DMS114 treated with DMSO at 0.1 percent for 48 hours (cell line): ENCODE measurements at regions not wholly inside any gene's neighbourhood (a gene's known extent, or its start where the extent isn't known, plus 50 kb on each side); places are given as distances from the start of the nearest gene placed in this dataset.
"Not testable (repeated sequence)": the region's sequence is repeated elsewhere in the genome, so short reads cannot be mapped to it uniquely, and the experiment has no call there.

Source experiments
- DNase-seq: peaks from one replicate; lab custom pipeline; 2025; ENCODE audit not compliant: unreplicated experiment; lab: John Stamatoyannopoulos, UW

- DNase-seq, result no peak
Observed at GRCh38 chr6:80592436-80592835, 486.0 kb downstream of the BCKDHB start.

GRCh38 chr6:80586242-80586641 is 479.8 kb downstream of the BCKDHB start:
- no peak for DNase-seq

DNA sequence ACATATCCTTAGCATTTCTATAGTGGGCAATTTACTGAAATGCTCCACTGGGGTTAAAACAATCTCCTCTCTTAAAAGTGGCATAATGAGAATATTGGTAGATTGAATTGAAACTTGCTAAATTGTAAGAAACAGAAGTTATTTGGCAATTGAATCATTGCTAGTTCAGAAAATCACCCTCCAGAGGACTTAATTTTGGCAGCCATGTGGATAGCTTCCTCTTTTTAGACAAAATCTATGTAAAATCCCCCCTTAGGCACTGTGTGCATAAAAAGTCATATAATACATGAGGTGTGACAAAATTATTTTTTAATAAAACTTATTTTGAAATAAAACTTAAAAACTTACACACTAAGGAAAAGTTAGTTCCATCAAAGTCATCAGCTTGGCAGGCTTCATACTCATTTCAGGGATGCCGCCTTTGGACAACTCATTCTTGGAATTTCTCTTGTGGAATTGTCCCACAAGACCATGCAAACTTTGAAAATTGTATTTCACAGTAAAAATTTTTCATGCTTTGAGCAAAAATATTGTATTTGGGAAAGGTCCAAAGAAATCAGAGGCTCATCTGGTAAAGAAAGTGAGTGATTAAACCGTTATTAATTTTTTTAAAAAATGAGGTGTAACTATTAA is 473.0 kb downstream of the BCKDHB start:
- DNase-seq, result no peak

DNA sequence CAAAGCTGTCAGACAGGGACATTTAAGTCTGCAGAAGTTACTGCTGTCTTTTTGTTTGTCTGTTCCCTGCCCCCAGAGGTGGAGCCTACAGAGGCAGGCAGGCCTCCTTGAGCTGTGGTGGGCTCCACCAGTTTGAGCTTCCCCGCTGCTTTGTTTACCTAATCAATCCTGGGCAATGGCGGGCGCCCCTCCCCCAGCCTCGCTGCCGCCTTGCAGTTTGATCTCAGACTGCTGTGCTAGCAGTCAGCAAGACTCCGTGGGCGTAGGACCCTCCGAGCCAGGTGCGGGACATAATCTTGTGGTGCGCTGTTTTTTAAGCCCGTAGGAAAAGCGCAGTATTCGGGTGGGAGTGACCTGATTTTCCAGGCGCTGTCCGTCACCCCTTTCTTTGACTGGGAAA is 466.8 kb downstream of the BCKDHB start:
- DNase-seq, result not testable (repeated sequence)

GRCh38 chr6:80566361-80566760 is 459.9 kb downstream of the BCKDHB start:
- DNase-seq, result no peak

- no peak for DNase-seq
Observed at GRCh38 chr6:80553071-80553740, 446.7 kb downstream of the BCKDHB start.

DNA sequence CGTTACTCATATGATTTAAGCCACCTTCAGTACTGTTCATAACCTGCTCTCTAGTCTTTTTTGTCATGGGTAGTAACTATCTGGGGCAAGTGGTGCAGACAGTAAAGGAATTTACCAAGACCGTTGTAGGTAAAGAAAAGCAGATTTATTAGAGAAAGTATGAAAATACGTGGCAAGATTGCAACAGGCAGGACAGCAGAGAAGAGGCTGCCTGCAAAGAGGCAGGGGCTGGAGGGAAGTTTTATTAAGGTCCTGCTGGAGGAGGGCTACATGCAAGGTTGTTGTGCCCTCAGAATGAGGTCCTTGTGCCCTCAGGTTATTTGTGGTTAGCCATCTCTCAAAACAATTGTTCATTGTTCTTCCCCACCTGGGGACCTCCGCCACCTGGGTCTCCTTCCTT is 444.3 kb downstream of the BCKDHB start:
- no peak for DNase-seq

DNA sequence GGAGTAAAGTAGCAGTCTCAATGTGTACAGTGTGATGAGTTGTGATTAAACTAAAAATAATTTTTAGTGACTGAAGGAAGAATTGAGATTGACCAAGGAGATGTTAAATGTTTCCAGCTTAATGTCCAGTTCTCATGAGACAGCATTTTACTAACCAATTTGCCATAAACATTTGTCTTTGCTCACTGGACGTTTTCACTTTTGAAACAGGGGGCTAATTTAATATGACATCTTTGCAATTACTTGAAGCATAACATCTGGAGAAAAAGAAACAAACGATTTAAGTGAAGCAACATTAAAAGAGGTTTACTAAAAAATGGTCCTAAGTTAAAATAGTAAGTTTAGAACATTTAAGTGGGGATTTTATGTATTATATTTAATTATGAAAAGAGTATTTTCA is 443.8 kb downstream of the BCKDHB start:
- DNase-seq, result no peak

- no peak for DNase-seq
Observed at GRCh38 chr6:80548532-80548931, 442.1 kb downstream of the BCKDHB start.

GRCh38 chr6:80547827-80548226 is 441.4 kb downstream of the BCKDHB start:
- DNase-seq, result no peak

GRCh38 chr6:80544976-80545722 is 438.7 kb downstream of the BCKDHB start:
- no peak for DNase-seq

DNA sequence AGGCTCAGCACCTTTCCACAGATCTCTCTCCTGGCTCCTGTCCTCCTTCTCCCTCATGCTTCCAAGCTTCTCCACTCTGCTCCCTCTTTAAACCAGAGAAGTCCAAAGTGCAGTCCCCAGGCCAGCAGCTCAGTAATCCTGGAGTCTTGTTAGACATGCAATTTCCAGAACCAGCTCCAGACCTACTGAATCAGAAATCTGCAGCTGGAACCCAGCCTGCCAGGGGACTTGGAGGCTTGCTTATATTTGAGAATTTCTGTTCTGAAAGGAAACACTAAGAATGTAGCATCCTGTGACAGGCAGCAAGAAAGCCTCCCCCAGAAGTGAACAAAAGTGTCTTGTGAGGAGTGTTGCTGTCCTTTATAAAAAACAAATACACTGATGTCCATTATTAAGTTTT is 438.1 kb downstream of the BCKDHB start:
- no peak for DNase-seq

DNA sequence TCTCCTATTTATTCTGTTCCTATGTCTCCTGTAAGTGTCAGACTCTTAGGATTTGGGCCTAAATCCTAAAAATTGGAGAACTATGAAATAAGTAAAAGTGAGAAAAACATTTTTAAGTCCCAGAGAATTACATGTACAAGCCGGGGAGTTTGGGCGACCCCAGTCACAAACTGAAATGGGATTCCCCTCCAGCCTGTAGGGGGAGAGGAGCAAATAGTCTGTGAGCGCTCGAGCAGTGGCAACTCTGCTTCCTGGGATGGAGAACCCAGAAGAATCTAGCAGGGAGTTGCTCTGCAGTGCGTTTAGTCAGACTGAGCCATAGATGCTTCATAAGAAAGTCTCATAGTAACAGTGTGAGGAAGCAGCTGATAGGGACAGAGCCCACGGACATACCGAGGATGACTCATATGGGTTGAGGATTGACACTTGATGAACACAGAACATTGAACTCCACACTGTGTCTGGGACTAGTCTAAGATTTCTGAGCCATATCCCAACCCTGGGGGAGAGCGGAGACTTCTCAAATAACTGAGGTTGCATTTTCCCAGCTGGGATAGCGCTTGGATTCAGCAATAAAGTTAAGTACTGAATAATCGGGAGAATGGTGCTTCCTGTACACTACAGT is 437.2 kb downstream of the BCKDHB start:
- DNase-seq, result no peak

- no peak for DNase-seq
Observed at GRCh38 chr6:80543151-80543550, 436.7 kb downstream of the BCKDHB start.

GRCh38 chr6:80541886-80542285 is 435.4 kb downstream of the BCKDHB start:
- DNase-seq, result no peak

- no peak for DNase-seq
Observed at GRCh38 chr6:80541181-80541580, 434.7 kb downstream of the BCKDHB start.

- DNase-seq, result no peak
Observed at GRCh38 chr6:80540700-80541099, 434.2 kb downstream of the BCKDHB start.

DNA sequence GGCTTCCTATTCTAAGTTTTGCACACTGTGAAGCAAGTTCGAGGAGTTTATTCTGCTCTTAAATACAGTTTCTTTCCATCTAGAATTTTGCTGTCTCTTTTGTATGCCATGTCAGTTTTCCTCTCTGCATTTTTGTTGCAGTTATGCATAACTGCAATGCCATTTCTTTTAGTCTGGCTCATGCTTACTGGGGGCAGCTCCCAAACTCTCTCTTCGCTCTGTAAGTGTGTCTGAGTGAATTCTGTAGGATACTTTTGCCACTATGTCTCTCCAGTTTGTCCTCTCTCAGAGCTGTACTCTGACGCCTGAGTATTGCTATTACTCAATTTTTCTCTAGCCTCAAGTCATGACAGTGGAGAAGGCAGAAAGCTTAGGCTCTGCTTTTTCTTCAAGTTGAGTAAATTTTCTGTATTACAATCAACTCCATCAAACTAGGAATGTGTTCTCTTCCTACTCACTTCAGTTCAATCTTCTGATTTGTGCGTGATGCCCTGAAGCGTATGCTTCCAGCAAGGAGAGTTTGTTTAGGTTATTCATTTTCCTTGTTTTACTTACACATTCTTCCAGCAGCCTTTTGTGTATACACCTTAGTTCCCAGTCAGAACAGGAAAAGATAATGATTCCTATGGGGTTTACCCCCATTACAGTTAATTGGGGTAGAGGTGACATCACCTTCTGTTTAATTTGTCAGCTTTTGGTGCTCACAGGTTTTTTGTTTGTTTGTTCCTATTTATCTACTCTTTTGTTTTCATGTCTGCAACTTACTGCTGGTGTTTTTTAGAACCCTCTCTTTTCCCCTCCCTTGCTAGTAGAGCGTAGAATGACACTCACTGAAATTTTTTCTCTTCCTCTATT is 430.9 kb downstream of the BCKDHB start:
- no peak for DNase-seq

DNA sequence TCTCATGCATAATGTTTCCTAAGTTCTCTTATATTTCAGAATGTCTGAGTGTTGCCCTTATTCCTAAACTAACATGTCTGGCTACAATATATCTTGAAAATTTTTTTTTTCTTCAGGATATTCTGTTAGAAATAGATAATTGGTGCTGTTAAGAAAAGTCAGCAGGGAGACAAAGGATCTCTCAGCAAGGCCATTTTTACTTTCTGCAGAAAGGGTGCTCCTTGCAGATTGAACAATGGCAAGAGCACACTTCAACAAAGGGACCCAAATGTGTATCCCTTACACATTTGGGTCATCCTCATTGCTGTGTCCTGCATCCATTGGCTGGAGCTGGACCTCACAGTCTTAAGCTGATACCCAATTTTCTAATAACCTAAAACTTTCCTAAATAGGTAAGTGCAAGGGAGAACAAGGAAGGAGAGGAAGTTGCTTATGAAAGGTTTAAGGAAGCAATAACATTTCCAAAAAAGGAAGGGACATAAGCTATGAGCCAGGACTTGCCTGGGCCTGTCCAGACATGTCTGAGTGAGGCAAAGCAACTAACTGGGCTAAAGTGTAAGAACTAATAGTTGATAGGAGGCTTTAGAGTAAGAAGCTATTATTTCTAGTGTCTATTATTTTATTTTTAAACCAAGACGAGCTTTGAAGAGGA is 429.6 kb downstream of the BCKDHB start:
- DNase-seq, result no peak
